Gastroesophageal sphincter (tissue), 4 donors: ENCODE measurements at regions not wholly inside any gene's neighbourhood (a gene's known extent, or its start where the extent isn't known, plus 50 kb on each side); places are given as distances from the start of the nearest gene placed in this dataset.

Experiments used
- ATAC-seq: fragments of 150-250 bp; one replicate; pipeline ENCODE4 v1.9.1; 2016; ENCODE audit warnings: mild to moderate bottlenecking, moderate library complexity
- H3K27ac ChIP-seq, 4 donors: fragments of 200-600 bp; sonication (generic) in 3 of 4; 1 replicate in 3 of 4; 2 replicates in 1 of 4; pipeline ENCODE4 v1.5.1; 2016 to 2019
- H3K27me3 ChIP-seq: fragments of 200-600 bp; sonication (generic); one replicate; pipeline ENCODE4 v1.5.1; 2019
- H3K36me3 ChIP-seq, 2 donors: fragments of 200-600 bp; sonication (generic); one replicate each; pipeline ENCODE4 v1.5.1; 2019; ENCODE audit warnings: control low read depth in 1 of 2
- H3K4me1 ChIP-seq, 3 donors: fragments of 200-600 bp; sonication (generic); 1 replicate in 2 of 3; 2 replicates in 1 of 3; pipeline ENCODE4 v1.5.1; 2016 to 2019; ENCODE audit warnings: control low read depth in 2 of 3
- H3K4me3 ChIP-seq, 2 donors: fragments of 200-600 bp; sonication (generic); one replicate each; pipeline ENCODE4 v1.5.1; 2019; ENCODE audit warnings: mild to moderate bottlenecking in 1 of 2, moderate library complexity in 1 of 2
- H3K9me3 ChIP-seq, 3 donors: fragments of 200-600 bp; sonication (generic); one replicate each; pipeline ENCODE4 v1.5.1; 2017 to 2019; ENCODE audit warnings: control low read depth in 2 of 3
- CTCF ChIP-seq, 4 experiments: fragments of 200-600 bp in 2 of 4; fragments of 450-650 bp in 2 of 4; sonication (generic) in 1 of 4; IDR thresholded peaks; one replicate each; pipeline ENCODE4 v1.5.1; 2017 to 2019; ENCODE audit warnings: antibody characterized with exemption in 4 of 4, mild to moderate bottlenecking in 2 of 4, moderate library complexity in 2 of 4
- EP300 ChIP-seq: sonication (generic); formaldehyde crosslinking; IDR thresholded peaks from one replicate; pipeline ENCODE4 v1.6.1; 2017; ENCODE audit warnings: antibody characterized with exemption, mild to moderate bottlenecking
- POLR2A ChIP-seq, 2 donors: fragments of 450-650 bp; IDR thresholded peaks; one replicate each; pipeline ENCODE4 v1.6.1; 2017; ENCODE audit warnings: antibody characterized with exemption in 2 of 2, mild to moderate bottlenecking in 2 of 2, moderate library complexity in 1 of 2
- POLR2AphosphoS5 ChIP-seq: sonication (generic); formaldehyde crosslinking; IDR thresholded peaks from one replicate; pipeline ENCODE4 v1.6.1; 2017; ENCODE audit warnings: antibody characterized with exemption
- whole genome bisulfite sequencing, 2 donors: methylation state at CpG; one replicate each; pipeline ENCODE4 v1.1.5; 2018; ENCODE audit warnings: low coverage in 1 of 2; 5-methylcytosine and 5-hydroxymethylcytosine counted together

- H3K9me3 ChIP-seq: no peaks in the 10 kb centered on the region
- no peak overlapping the region for H3K4me3 ChIP-seq
- H3K27ac ChIP-seq: no peak overlapping the region
- no peak for ATAC-seq
- 93% methylated on average over 8 of the region's 8 CpGs; no CpG with 5 or more reads in 1 of the 2 donors for WGBS, 2 donors
- no peaks in the 10 kb centered on the region for H3K27me3 ChIP-seq
- no peaks in the 10 kb centered on the region for H3K36me3 ChIP-seq
- H3K4me1 ChIP-seq: no peaks in the 10 kb centered on the region
- TF ChIP-seq CTCF (IDR thresholded peaks at IDR 0.05) (no peak), POLR2A (IDR thresholded peaks at IDR 0.05) (no peak)
Measured at GRCh38 chr1:214898161-214898560, 184.4 kb upstream of the KCNK2 start.

- Histone ChIP-seq H3K27me3 (no peaks in the 10 kb centered on the region), H3K27ac (no peak overlapping the region), H3K36me3 (no peaks in the 10 kb centered on the region), H3K4me1 (no peaks in the 10 kb centered on the region), H3K4me3 (no peak overlapping the region), H3K9me3 (no peaks in the 10 kb centered on the region)
- TF ChIP-seq CTCF (IDR thresholded peaks at IDR 0.05) (no peak), POLR2A (IDR thresholded peaks at IDR 0.05) (no peak), EP300 (no peak), POLR2AphosphoS5 (no peak)
- no peak for ATAC-seq
- 47 to 86% methylated on average over 2 to 3 of the region's 3 CpGs for WGBS, 2 donors
Measured at GRCh38 chr1:214898718-214899117, 183.8 kb upstream of the KCNK2 start.

GRCh38 chr1:214899908-214900460 lies 182.6 kb upstream of the KCNK2 start:
- Histone ChIP-seq H3K36me3 (no peaks in the 10 kb centered on the region), H3K4me1 (no peaks in the 10 kb centered on the region), H3K9me3 (no peaks in the 10 kb centered on the region), H3K27me3 (no peaks in the 10 kb centered on the region), H3K4me3 (no peak overlapping the region), H3K27ac (no peak overlapping the region)
- TF ChIP-seq POLR2A (IDR thresholded peaks at IDR 0.05) (no peak), EP300 (no peak), CTCF (IDR thresholded peaks at IDR 0.05) (no peak), POLR2AphosphoS5 (no peak)
- no peak for ATAC-seq

- no peaks in the 10 kb centered on the region for H3K36me3 ChIP-seq
Measured at GRCh38 chr1:214900590-214900989, 181.9 kb upstream of the KCNK2 start.

More at GRCh38 chr1:214900590-214900989, 181.9 kb upstream of the KCNK2 start:
- Histone ChIP-seq H3K4me3 (no peak overlapping the region), H3K27ac (no peak overlapping the region), H3K9me3 (no peaks in the 10 kb centered on the region), H3K27me3 (no peaks in the 10 kb centered on the region), H3K4me1 (no peaks in the 10 kb centered on the region)
- TF ChIP-seq CTCF (IDR thresholded peaks at IDR 0.05) (no peak), POLR2A (IDR thresholded peaks at IDR 0.05) (no peak), EP300 (no peak), POLR2AphosphoS5 (no peak)
- ATAC-seq: no peak
- WGBS, 2 donors: 33 to 97% methylated on average over 1 to 4 of the region's 4 CpGs
